RWPE2 (cell line): ENCODE measurements at regions not wholly inside any gene's neighbourhood (a gene's known extent, or its start where the extent isn't known, plus 50 kb on each side); places are given as distances from the start of the nearest gene placed in this dataset.

Source experiments
- ATAC-seq: fragments of 200-7000 bp; cut with Tn5 transposase; 3 replicates; pipeline ENCODE4 v1.9.1; 2021; ENCODE audit warnings: low read depth
- DNase-seq: peaks from one replicate; pipeline ENCODE4 v3.0.0-alpha.2; 2020; ENCODE audit warnings: low spot score
- H3K27ac ChIP-seq: fragments of 450-650 bp; 2 replicates; pipeline ENCODE4 v1.5.1; 2017; ENCODE audit warnings: mild to moderate bottlenecking; ENCODE audit not compliant: poor library complexity, severe bottlenecking
- H3K27me3 ChIP-seq: fragments of 250-450 bp; sonication (Bioruptor Pico); 2 replicates; pipeline ENCODE4 v1.5.1; 2021; ENCODE audit warnings: mild to moderate bottlenecking, moderate library complexity; ENCODE audit not compliant: insufficient read depth, poor library complexity, severe bottlenecking
- H3K36me3 ChIP-seq: fragments of 250-450 bp; sonication (Bioruptor Pico); 2 replicates; pipeline ENCODE4 v1.5.1; 2020; ENCODE audit warnings: low read depth, mild to moderate bottlenecking, moderate library complexity
- H3K4me1 ChIP-seq: fragments of 250-450 bp; sonication (Bioruptor Pico); 2 replicates; pipeline ENCODE4 v1.5.1; 2021; ENCODE audit warnings: mild to moderate bottlenecking, moderate library complexity; ENCODE audit not compliant: insufficient read depth, poor library complexity, severe bottlenecking
- H3K4me3 ChIP-seq: fragments of 250-450 bp; sonication (Bioruptor Pico); 2 replicates; pipeline ENCODE4 v1.5.1; 2021; ENCODE audit warnings: mild to moderate bottlenecking, moderate library complexity; ENCODE audit not compliant: severe bottlenecking
- H3K9me3 ChIP-seq: fragments of 250-450 bp; sonication (Bioruptor Pico); 2 replicates; pipeline ENCODE4 v1.5.1; 2021; ENCODE audit warnings: mild to moderate bottlenecking, moderate library complexity; ENCODE audit not compliant: severe bottlenecking
- TF ChIP-seq, protein P1 (sequence below): fragments of 450-650 bp; IDR thresholded peaks from one replicate; pipeline ENCODE4 v1.5.1; 2017; ENCODE audit warnings: mild to moderate bottlenecking, moderate library complexity; ENCODE audit not compliant: poor library complexity, severe bottlenecking

DNA sequence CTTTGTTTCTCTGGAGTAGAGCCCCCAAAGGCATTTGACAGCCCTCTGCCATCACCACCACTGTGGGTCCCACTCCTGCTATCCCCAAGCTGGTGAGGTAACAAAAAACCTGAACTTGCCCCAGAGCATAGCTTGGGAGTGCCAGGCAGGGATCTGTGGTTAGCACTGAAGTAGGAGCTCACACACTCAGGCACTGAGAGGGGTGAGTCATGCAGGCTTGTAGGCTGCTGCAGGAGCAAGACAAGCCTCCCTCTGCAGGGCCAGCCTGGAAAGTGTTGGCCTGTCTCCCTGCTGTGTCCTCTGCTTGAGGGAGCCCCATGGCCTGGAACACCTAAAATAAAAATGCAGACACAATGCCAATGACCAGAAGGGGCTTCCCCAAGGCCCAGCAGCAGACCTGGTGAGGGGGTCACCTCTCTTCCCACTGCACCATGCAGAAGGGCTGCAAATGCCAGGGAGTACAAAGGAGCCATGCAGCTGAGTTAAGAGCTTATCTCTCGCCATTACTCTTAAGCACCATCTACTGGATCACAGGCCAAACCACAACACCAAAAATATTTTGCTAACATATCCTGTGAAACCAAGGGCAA lies 108.9 kb upstream of the POGK start:
- no peak overlapping the region for H3K27ac ChIP-seq
- H3K27me3 ChIP-seq, result no peaks in the 10 kb centered on the region
- H3K36me3 ChIP-seq, result no peaks in the 10 kb centered on the region
- H3K9me3 ChIP-seq, result no peaks in the 10 kb centered on the region
- no peak overlapping the region for H3K4me3 ChIP-seq
- peak; percentile 56; the same call in 1 of the 3 replicates for ATAC-seq
- no peak for DNase-seq
- no peaks in the 10 kb centered on the region for H3K4me1 ChIP-seq
- TF ChIP-seq, protein P1, sequence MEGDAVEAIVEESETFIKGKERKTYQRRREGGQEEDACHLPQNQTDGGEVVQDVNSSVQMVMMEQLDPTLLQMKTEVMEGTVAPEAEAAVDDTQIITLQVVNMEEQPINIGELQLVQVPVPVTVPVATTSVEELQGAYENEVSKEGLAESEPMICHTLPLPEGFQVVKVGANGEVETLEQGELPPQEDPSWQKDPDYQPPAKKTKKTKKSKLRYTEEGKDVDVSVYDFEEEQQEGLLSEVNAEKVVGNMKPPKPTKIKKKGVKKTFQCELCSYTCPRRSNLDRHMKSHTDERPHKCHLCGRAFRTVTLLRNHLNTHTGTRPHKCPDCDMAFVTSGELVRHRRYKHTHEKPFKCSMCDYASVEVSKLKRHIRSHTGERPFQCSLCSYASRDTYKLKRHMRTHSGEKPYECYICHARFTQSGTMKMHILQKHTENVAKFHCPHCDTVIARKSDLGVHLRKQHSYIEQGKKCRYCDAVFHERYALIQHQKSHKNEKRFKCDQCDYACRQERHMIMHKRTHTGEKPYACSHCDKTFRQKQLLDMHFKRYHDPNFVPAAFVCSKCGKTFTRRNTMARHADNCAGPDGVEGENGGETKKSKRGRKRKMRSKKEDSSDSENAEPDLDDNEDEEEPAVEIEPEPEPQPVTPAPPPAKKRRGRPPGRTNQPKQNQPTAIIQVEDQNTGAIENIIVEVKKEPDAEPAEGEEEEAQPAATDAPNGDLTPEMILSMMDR, result no peak

DNA sequence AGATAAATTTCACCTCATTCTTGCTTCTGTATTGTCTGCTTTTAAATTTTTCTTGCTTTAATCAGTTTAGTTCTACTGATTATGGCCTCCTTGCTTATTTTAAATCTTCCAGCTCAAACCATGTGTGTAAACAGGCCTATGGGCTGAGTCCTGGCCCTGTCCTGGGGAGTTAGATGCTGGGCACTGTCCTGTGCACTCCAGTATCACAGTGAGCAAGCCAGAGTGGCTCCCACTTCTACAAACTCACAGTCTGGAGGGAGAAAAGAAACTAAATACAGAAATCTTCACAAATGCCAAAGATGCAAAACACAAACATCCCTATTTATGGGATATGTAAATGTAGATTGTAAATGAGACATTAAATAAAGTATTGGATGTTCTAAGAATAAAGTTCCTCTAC lies 101.1 kb upstream of the POGK start:
- ATAC-seq (no peak), DNase-seq (no peak)

DNA sequence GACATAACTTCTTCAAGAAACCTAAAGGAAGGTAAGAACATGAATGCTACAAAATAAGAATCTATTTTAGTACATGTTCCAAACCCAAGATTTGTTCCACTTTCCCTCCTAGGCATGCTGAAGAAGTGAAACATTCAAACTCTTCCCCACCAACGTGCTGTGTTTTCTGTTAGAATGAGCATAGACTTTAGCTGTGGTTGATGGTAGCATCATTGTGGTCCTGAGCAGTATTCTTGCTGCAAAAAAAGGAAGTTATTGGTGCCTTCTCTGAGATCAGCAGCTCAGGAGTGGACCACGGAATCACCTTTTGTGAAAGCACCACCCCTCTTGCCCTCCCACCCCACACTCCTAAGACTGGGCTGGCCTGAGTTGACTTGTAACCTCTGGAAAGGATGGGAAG lies 100.4 kb upstream of the POGK start:
- TF ChIP-seq, protein P1, result no peak
- DNase-seq, result no peak
- no peaks in the 10 kb centered on the region for H3K4me1 ChIP-seq
- no peak overlapping the region for H3K27ac ChIP-seq
- H3K4me3 ChIP-seq, result no peak overlapping the region
- H3K27me3 ChIP-seq, result no peaks in the 10 kb centered on the region
- ATAC-seq, result no peak
- H3K36me3 ChIP-seq, result no peaks in the 10 kb centered on the region
- H3K9me3 ChIP-seq, result no peaks in the 10 kb centered on the region

More for the DNA sequence above, 101.1 kb upstream of the POGK start:
- Histone ChIP-seq H3K4me1 (no peaks in the 10 kb centered on the region), H3K27me3 (no peaks in the 10 kb centered on the region), H3K4me3 (no peak overlapping the region), H3K36me3 (no peaks in the 10 kb centered on the region), H3K9me3 (no peaks in the 10 kb centered on the region), H3K27ac (no peak overlapping the region)
- TF ChIP-seq, protein P1, result no peak

DNA sequence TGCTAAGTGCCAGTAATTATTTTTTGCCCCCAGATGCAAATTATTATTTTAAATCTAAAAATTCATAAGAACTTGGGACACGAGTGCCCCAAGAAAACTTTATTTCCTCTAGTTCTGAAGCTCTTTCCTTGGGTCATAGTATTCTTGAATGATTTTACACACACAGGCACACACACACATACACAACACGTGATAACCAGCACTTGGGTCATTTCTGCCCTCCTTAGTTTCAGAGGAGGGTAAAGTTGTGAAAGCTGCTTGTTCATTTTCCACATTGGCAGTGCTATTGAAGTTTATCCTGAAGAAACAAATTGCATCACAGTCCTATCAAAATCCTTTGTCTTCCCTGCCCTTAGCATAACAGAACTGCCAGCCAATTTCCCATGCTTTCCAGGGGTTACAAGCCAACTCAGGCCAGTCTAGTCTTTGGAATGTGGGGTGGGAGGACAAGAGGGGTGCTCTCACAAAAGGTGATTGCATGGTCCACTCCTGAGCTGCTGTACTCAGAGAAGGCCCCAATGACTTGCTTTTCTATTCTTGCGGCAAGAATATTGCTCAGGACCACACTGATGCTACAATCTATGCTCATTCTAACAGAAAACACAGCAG lies 98.5 kb upstream of the POGK start:
- Histone ChIP-seq H3K4me3 (no peak overlapping the region), H3K27me3 (no peaks in the 10 kb centered on the region), H3K9me3 (peaks cover under 1% of the 10 kb centered on the region), H3K36me3 (no peaks in the 10 kb centered on the region), H3K27ac (no peak overlapping the region), H3K4me1 (no peaks in the 10 kb centered on the region)
- no peak for DNase-seq
- no peak for ATAC-seq
- TF ChIP-seq, protein P1, result no peak

DNA sequence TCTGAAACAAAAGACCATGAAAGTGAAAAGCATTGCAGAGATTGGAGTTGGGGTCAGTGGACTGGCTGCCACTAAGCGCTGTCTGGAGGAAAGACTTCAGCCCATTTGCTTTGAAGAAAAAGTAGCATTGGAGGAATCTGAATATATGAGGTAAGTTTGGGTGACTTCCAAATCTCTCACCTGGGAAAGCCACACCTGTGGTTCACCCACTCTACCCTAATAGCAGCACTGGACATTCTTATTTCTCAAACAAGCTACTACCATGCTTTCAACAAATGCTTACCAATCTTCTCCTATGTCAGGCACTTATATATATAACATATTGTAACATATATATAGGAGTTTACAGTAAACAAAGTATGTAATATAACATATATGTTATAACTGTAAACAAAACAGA lies 76.0 kb upstream of the POGK start:
- no peaks in the 10 kb centered on the region for H3K4me1 ChIP-seq
- no peaks in the 10 kb centered on the region for H3K9me3 ChIP-seq
- H3K27me3 ChIP-seq, result no peaks in the 10 kb centered on the region
- no peak overlapping the region for H3K4me3 ChIP-seq
- DNase-seq, result no peak
- no peak overlapping the region for H3K27ac ChIP-seq
- no peaks in the 10 kb centered on the region for H3K36me3 ChIP-seq
- ATAC-seq, result no peak
- TF ChIP-seq, protein P1, result no peak
